HG03469 (cell line): ENCODE measurements at regions not wholly inside any gene's neighbourhood (a gene's known extent, or its start where the extent isn't known, plus 50 kb on each side); places are given as distances from the start of the nearest gene placed in this dataset.
"Not testable (repeated sequence)": the region's sequence is repeated elsewhere in the genome, so short reads cannot be mapped to it uniquely, and the experiment has no call there.

Experiments
- ATAC-seq: cut with Tn5 transposase; IDR thresholded peaks from one replicate; pipeline ENCODE4 v1.9.1; 2021; ENCODE audit warnings: mild to moderate bottlenecking, moderate library complexity, moderate number of reproducible peaks; ENCODE audit not compliant: unreplicated experiment

DNA sequence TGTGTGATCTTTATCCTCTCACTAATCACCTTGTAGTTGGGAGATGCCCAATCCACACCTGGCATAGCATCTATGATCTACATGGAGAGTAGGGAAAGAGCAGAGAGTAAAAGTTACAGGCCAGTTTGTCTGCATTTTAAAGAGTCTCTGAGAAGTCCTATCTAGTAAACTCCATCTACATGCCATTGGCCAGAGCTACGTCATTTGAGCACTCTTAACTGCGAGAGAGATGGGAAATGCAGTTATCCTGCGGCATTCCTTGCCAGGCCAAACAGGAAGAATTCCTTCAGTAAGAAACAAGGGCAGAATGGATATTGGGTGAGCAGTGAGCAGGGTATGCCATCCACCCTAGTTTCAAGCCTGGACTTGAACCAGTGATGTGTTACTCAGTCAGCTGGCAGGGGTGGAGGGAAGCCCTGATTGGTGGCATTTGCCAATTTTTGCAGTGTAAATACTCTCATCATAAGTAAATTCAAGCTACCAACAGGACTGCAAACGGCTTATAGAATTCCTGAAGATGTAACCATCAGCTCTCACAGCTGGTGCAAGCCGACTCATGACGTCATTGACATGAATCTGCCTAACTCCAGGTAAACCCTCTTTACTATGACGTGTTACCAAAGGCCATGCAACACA, 156.8 kb upstream of the MSX2 start:
- ATAC-seq = no peak

DNA sequence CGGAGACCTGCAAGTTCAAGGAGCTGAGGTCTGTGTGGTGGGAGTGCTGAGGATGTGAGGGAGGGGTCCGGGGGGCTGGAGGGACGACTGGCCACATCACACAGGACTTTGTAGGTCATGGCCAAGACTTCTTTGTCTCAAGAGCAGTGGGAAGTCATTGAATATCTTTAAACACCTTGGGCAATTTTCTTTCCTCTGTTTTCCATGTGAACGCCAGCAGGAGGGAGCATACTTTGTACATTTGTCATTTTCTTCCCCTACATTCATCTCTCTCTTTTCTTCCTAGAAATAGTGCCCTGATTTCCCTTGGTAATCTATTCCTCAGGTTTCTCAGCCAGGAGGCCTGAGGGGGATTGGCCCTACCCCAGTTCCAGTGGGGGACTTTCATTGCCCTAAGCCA, 153.7 kb upstream of the MSX2 start:
- ATAC-seq = no peak

DNA sequence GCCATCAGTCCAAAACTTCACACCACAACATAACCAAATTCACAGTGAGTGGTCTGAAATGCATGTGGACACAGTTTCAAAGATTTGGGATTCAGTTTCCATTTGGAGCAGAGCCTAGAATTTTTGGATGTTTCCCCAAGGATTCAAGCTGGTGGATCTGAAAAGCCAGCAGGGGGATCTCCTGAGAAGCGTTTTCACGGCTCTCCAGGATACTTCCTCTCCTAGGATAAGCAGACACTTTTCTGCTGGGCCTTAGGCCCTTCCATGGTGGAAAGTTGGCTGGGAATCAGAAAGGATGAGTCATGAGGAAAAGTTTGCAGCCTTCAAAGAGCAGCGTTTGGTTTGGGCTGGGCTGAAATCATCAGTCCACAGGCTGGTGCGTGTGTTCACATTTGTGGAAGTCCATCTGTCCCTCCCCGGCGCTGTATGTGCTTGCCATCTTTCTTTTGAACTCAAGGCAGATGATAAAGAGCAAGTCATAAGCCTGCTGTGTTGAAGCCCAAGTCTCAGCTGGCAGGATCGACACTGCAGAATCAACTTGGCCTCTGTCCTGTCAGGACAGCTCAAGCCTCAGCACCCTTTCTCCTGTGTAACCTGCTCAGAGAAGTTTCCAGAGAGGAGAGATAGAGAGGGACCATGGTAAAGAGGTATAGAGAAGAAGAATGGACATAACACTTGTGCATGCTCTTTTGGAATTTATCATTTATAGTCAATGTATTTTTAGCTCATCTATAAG, 152.6 kb upstream of the MSX2 start:
- ATAC-seq = no peak

- no peak for ATAC-seq
Observed at GRCh38 chr5:174572591-174572990, 151.8 kb upstream of the MSX2 start.

GRCh38 chr5:174573221-174573994, 151.0 kb upstream of the MSX2 start:
- no peak for ATAC-seq

DNA sequence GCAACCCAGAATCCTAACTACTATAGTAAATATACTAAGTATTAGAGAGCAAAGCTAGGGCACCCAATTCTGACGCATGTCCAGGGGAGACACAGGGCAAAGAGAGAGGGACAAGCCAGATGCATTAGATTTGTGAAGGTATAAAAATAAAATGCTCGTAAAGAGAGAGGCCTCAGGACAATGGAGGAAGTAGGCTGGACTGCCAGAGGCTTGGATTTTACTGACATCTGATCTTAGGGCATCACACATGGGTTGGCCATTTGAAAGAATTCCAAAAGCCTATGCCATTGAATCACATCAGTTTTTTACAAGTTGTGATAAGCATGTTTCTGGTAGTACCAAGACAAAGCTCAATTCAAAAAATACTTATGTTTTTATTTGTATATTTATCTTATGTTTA, 149.3 kb upstream of the MSX2 start:
- ATAC-seq = no peak

GRCh38 chr5:174576042-174576441, 148.3 kb upstream of the MSX2 start:
- ATAC-seq = no peak

GRCh38 chr5:174581479-174581878, 142.9 kb upstream of the MSX2 start:
- ATAC-seq = no peak

- no peak for ATAC-seq
Observed at GRCh38 chr5:174581894-174582293, 142.5 kb upstream of the MSX2 start.

GRCh38 chr5:174583071-174583470, 141.3 kb upstream of the MSX2 start:
- ATAC-seq = no peak

GRCh38 chr5:174585472-174585871, 138.9 kb upstream of the MSX2 start:
- no peak for ATAC-seq

- not testable (repeated sequence) for ATAC-seq
Observed at GRCh38 chr5:174586163-174586562, 138.2 kb upstream of the MSX2 start.

GRCh38 chr5:174589011-174589410, 135.4 kb upstream of the MSX2 start:
- ATAC-seq = no peak

DNA sequence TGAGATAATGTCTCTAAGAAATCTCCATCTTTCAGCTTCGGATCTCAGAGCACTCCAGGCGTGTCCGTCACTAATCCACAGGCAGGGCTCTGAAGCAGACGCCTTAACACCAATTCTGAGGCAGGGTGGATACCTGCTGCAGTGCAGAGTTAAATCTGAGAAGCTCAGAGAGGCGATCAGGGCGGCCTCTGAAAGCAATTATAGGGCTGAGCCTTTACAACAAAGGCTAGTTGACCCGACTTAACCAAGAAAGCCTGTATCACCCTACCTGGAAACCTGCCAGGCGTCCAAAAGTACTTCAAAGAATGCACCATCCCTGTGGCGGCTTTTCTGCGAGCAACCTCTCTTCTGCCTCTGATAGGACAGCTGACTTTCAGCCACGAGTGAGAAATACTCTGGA, 134.8 kb upstream of the MSX2 start:
- ATAC-seq = no peak

- no peak for ATAC-seq
Observed at GRCh38 chr5:174590820-174591219, 133.6 kb upstream of the MSX2 start.

GRCh38 chr5:174596429-174596828, 128.0 kb upstream of the MSX2 start:
- ATAC-seq = no peak

- ATAC-seq = no peak
Observed at GRCh38 chr5:174599992-174600391, 124.4 kb upstream of the MSX2 start.

DNA sequence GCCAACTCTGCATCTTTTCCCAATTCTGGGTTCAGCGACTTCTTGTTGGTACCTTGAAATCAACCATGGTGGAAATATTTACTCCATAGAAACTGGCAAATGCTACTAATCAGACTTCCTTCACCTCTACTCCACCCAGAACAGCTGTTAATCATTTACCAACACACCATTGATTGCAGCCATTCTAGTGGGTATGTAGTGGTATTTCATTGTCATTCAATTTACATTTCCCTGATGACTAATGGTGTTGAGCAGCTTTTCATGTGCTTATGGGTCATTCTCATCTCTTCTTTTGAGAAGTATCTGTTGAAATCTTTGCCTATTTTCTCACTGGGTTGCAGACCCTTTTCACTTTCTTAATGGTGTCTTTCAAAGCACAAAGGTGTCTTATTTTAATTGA, 122.4 kb upstream of the MSX2 start:
- ATAC-seq = no peak

DNA sequence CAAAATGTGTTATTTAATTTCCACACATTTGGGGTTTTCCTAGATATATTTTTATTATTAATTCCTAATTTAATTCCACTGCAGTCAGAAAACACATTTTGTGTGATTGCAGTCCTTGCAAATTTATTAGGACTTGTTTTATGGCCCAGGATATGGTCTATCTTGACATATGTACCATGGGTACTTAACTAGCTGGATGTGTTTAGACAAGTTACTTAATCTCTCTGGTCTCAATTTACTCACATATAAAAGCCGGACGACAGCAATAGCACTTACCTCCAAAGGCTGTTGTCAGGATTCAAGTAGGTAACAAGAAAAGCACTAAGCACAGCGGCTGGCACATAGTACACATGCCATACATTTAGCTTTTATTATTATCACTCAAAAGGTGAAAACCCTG, 118.2 kb upstream of the MSX2 start:
- ATAC-seq = no peak

- no peak for ATAC-seq
Observed at GRCh38 chr5:174606646-174607045, 117.7 kb upstream of the MSX2 start.

DNA sequence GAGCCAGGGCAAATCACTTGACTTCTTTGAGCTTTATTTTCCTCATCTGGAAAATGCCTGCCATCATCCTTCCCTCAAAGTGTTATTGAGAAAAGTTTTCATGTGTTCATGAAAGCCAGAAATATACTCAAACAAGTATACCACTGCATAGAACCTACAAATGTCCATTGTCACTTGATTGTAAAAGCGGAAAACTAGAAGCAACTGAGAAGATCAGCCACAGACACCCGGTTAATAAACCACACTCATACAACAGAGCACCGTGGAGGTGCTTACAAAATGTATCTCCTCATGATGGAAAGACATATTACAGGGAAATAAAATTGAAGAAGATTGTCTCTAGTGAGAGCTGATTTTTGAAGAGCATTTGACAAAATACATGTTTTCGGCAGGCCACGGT, 117.2 kb upstream of the MSX2 start:
- ATAC-seq = no peak

- ATAC-seq = no peak
Observed at GRCh38 chr5:174607916-174608315, 116.5 kb upstream of the MSX2 start.
